Fibroblast of mammary gland (primary cell): ENCODE measurements at regions not wholly inside any gene's neighbourhood (a gene's known extent, or its start where the extent isn't known, plus 50 kb on each side); places are given as distances from the start of the nearest gene placed in this dataset.

ENCODE experiments used
- DNase-seq: peaks from one replicate; pipeline ENCODE4 v3.0.0-alpha.2; 2010; ENCODE audit warnings: low read depth
- H3K4me3 ChIP-seq: 2 replicates; pipeline ENCODE4 v1.5.1; 2011; ENCODE audit warnings: low read depth, mild to moderate bottlenecking, low read length, moderate library complexity; ENCODE audit not compliant: control insufficient read depth
- CTCF ChIP-seq: conservative IDR thresholded peaks from 2 replicates; pipeline ENCODE4 v1.5.1; 2011; ENCODE audit warnings: low read depth, low read length, inconsistent platforms; ENCODE audit not compliant: control insufficient read depth, insufficient read depth

GRCh38 chr10:78996792-78997129 is 72.0 kb upstream of the ZMIZ1 start:
- DNase-seq: no peak
- no peak for TF ChIP-seq CTCF
- no peak overlapping the region for H3K4me3 ChIP-seq

DNA sequence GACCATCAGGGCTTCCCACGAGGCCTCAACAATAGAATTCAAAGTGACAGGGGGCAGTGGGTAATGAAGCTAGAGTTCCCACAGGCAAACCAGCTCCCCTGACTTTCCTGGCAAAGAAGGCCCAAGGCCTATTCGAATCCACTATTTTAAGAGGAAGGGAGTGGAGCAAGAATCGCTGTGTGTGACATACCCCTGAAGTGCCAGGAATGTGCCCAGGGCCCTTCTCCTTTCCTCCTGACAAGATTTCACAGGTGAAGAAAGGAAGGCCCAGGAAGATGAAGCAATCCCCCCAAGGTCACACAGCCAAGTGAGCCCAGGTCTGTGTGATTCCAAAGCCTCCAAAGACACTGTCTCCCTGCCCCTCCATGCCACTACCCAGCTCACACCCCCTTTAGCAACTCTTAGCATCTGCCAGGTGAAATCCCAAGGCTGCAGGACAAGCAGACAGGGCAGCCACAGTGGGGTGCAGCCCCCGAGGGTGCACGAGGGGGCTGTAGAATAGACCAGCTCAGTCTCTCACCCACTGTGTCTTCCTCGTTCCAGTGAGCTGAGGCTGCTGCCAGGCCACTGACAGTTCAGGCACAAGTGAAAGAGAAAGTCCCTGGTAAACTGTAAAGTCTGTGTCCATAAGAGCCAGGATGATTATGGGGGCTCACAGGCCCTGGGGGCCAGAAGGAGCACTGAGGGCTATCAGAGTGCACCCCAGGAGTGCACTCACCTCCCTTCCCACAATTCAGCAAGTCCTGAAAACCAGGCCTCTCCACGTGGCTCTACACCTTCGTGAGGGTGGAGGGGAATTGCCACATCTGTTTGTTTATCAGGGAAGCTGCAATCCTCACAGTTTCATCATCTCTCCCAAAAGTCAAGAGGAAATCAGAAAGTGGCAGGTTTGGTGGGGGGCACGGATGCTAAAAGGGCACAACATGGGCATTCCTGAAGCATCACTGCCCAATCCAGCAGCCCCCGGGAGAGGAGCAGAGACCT is 70.8 kb upstream of the ZMIZ1 start:
- TF ChIP-seq CTCF: no peak
- no peak overlapping the region for H3K4me3 ChIP-seq
- DNase-seq: no peak

GRCh38 chr10:79001082-79001885 is 67.5 kb upstream of the ZMIZ1 start:
- peak; percentile 38 for DNase-seq
- no peak for TF ChIP-seq CTCF
- H3K4me3 ChIP-seq: no peak overlapping the region

GRCh38 chr10:79002336-79002735 is 66.4 kb upstream of the ZMIZ1 start:
- no peak overlapping the region for H3K4me3 ChIP-seq
- no peak for TF ChIP-seq CTCF
- DNase-seq: no peak

GRCh38 chr10:79003183-79004100 is 65.3 kb upstream of the ZMIZ1 start:
- H3K4me3 ChIP-seq: no peak overlapping the region
- DNase-seq: no peak
- no peak for TF ChIP-seq CTCF

- DNase-seq: no peak
- no peak for TF ChIP-seq CTCF
- no peak overlapping the region for H3K4me3 ChIP-seq
Observed at GRCh38 chr10:79004311-79004710, 64.5 kb upstream of the ZMIZ1 start.
